Epithelial cell of esophagus (primary cell): ENCODE measurements at regions not wholly inside any gene's neighbourhood (a gene's known extent, or its start where the extent isn't known, plus 50 kb on each side); places are given as distances from the start of the nearest gene placed in this dataset.
"Not testable (repeated sequence)": the region's sequence is repeated elsewhere in the genome, so short reads cannot be mapped to it uniquely, and the experiment has no call there.

ENCODE experiments used
- DNase-seq: peaks from one replicate; pipeline ENCODE4 v3.0.0; 2010; ENCODE audit warnings: low read depth
- H3K4me3 ChIP-seq: 2 replicates; pipeline ENCODE4 v1.5.1; 2011; ENCODE audit warnings: mild to moderate bottlenecking, low read length, control low read depth
- TF ChIP-seq, protein P1 (sequence below): IDR thresholded peaks from 2 replicates; pipeline ENCODE4 v1.5.1; 2011; ENCODE audit warnings: low read depth, mild to moderate bottlenecking, low read length, control low read depth, inconsistent platforms; ENCODE audit not compliant: insufficient read depth; ENCODE audit errors: missing control alignments

DNA sequence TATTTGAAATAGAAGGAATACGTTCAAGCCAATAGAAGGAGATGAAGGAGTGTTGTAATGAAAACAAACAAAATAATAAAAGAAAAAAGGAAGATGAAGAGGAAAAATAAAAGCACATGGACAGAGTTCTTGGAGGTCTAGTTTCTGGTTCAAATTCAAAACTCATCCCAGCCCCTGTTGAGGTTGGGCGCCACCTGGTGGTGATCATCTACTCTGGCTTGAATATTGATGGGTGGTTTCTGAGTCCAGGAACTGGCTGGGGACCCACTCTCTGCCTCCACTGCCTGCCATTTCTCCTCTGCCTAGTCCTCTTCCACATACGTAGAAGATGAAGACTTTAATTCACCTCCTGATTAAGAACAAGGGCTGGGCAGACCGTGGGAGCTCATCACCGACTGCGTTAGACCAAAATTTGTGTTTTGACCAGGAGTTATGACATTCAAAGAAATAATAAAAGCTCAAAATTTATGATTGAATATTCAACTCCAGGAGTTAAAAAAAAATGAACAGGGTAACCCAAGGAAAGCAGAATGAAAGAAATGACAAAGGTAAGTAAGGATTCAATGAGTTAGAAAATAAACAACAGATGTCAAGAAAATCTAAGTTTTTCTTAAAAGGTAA is 99.0 kb upstream of the SLC1A3 start:
- no peak overlapping the region for H3K4me3 ChIP-seq
- TF ChIP-seq, protein P1, sequence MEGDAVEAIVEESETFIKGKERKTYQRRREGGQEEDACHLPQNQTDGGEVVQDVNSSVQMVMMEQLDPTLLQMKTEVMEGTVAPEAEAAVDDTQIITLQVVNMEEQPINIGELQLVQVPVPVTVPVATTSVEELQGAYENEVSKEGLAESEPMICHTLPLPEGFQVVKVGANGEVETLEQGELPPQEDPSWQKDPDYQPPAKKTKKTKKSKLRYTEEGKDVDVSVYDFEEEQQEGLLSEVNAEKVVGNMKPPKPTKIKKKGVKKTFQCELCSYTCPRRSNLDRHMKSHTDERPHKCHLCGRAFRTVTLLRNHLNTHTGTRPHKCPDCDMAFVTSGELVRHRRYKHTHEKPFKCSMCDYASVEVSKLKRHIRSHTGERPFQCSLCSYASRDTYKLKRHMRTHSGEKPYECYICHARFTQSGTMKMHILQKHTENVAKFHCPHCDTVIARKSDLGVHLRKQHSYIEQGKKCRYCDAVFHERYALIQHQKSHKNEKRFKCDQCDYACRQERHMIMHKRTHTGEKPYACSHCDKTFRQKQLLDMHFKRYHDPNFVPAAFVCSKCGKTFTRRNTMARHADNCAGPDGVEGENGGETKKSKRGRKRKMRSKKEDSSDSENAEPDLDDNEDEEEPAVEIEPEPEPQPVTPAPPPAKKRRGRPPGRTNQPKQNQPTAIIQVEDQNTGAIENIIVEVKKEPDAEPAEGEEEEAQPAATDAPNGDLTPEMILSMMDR = peak; percentile 86

DNA sequence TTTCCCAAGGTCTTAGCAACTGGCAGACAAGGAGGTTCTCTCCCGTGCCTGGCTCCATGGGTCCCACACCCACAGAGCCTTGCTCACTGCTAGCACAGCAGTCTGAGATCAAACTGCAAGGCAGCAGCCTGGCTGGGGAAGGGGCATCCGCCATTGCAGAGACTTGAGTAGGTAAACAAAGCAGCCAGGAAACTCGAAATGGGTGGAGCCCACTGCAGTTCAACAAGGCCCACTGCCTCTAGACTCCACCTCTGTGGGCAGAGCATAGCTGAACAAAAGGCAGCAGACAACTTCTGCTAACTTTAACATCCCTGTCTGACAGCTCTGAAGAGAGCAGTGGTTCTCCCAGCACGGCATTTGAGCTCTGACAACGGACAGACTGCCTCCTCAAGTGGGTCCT is 98.1 kb upstream of the SLC1A3 start:
- H3K4me3 ChIP-seq, DNase-seq: not testable (repeated sequence)

More for the DNA sequence above, 99.0 kb upstream of the SLC1A3 start:
- DNase-seq = peak; percentile 76

DNA sequence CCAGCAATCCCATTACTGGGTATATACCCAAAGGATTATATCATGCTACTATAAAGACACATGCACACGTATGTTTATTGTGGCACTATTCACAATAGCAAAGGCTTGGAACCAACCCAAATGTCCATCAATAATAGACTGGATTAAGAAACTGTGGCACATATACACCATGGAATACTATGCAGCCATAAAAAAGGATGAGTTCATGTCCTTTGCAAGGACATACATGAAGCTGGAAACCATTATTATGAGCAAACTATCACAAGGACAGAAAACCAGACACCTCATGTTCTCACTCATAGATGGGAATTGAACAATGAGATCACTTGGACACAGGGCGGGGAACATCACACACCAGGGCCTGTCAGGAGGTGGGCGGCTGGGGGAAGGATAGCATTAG is 92.8 kb upstream of the SLC1A3 start:
- not testable (repeated sequence) for DNase-seq

DNA sequence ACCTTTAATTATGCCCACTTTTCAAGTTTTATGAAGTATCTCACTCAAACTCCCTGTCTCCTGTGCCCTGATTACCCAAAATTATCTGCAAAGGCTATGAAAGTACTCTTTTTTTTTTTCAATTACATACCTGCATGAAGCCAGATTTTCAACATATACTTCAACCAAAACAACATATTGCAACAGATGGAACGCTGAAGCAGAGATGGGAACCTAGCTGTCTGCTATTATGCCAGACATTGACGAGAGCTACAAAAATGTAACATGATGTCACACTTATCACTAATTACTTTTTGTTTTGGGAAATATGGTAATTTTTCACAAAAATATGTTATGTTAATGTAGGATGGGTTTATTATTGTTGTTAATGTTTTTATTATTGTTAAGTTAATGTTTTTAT is 86.5 kb upstream of the SLC1A3 start:
- no peak for DNase-seq
- no peak overlapping the region for H3K4me3 ChIP-seq
- TF ChIP-seq, protein P1 = no peak

More for the DNA sequence above, 92.8 kb upstream of the SLC1A3 start:
- H3K4me3 ChIP-seq = not testable (repeated sequence)

DNA sequence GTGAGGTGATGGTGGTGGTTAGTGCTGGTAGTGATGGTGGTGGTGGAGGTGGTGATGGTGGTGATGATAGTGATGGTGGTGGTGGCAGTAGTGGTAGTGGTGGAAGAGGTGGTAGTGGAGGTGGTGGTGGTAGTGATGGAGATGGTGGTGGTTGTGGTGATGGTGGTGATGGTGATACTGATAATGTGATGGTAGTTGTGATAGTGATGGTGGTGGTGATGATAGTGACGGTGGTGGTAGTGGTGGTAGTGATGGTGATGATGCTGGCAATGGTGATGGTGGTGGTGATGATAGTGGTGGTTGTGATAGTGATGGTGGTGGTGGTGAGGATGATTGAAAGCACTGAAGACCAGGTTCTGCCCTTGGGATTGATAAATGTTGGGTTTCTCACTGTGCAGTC is 85.2 kb upstream of the SLC1A3 start:
- no peak for DNase-seq
- H3K4me3 ChIP-seq = no peak overlapping the region
- TF ChIP-seq, protein P1 = no peak

DNA sequence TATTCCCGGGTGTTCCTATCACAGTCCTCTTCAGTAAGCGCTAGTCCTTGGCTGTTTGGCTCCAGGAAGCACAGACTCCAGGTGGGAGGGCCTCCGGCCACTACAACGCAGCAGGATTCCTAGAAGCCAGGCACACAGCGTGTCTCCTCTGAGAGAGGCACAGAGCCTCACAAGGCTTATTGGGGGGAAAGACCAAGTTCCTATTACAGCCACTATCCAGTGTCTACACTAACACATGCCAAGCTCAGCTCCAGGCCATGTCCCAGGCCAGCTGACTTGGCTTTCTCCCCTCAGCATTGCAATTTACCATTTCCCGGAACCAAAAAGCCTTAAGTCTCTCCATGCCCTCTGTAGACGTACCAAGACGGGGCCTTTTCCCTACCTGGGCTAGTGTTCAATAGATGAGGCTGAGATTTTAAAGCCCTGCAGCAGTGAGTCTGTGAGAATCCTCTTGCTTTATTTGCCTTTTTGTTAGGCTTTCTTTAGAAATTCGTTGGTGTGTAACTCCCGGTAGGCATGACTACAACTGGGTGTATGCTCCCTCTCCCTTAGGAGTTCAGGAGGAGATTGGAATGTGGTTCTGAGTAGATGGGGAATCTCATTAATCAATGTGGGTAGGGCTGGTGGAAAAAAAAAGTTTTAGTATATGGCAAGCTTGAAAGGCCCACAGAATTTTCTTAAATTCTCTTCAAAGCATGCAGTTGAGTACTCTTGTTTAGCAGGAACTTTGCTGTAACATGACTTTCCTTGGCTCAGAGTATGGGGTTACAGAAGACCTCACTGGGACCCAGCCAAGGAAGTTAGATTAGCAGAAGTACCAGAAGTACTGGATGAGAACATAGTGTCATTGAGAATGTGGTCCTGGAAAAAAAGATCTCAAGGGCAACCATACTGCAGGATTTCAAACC is 84.3 kb upstream of the SLC1A3 start:
- H3K4me3 ChIP-seq = no peak overlapping the region
- TF ChIP-seq, protein P1 = no peak
- DNase-seq = peak; percentile 21

DNA sequence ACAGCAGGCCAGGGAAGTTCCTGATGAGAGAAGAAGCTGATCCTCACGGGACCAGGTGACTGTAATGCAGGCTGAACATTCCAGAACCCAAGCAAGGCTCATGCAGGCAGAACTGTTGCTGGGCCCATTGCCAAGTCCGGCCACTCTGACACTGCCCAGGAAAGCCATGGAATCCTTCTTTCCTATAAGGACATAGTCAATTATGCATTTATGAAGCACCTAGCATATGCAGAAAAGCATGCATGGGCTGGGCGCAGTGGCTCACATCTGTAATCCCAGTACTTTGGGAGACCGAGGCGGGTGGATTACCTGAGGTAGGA is 83.7 kb upstream of the SLC1A3 start:
- H3K4me3 ChIP-seq = no peak overlapping the region
- TF ChIP-seq, protein P1 = no peak
- DNase-seq = no peak

DNA sequence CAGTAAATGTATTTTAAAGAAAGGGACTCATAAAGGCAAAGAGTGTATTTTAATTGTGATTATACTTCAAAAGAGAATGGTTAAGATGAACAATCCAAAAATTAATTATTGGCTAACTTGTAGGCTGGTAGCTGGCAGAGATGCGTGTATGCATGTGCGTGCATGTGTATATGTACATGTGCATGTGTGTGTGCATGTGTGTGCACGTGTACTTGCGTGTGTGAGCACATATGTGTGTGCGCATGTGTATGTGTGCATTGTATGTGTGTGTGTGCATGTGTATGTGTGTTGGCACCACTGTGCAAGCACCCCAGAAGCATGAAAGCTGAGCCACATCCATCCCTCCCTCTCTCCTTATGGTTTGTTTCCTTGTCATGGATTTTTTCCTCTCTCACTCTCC is 83.0 kb upstream of the SLC1A3 start:
- TF ChIP-seq, protein P1 = no peak
- DNase-seq = no peak
- H3K4me3 ChIP-seq = no peak overlapping the region
